HepG2 (cell line): ENCODE measurements at regions not wholly inside any gene's neighbourhood (a gene's known extent, or its start where the extent isn't known, plus 50 kb on each side); places are given as distances from the start of the nearest gene placed in this dataset.

Experiments used
- CTCF ChIP-seq: sonication (generic); formaldehyde crosslinking; IDR thresholded peaks from 2 replicates; pipeline ENCODE4 v1.5.0; 2020; ENCODE audit warnings: mild to moderate bottlenecking, missing genetic modification reagents, moderate library complexity
- EZH2 ChIP-seq: conservative IDR thresholded peaks from 2 replicates; pipeline ENCODE4 v1.6.1; 2012; ENCODE audit warnings: mild to moderate bottlenecking, low read depth, low read length, moderate library complexity
- HNRNPH1 ChIP-seq: fragments of 200-400 bp; formaldehyde crosslinking; optimal IDR thresholded peaks from 2 replicates; pipeline ENCODE3; 2017; ENCODE audit warnings: mild to moderate bottlenecking, low read depth, low read length
- MATR3 ChIP-seq: sonication (generic); formaldehyde crosslinking; IDR thresholded peaks from 2 replicates; pipeline ENCODE4 v1.4.0; 2020; ENCODE audit warnings: missing genetic modification reagents
- MXD4 ChIP-seq: IDR thresholded peaks from 2 replicates; pipeline ENCODE4 v1.6.1; 2016; ENCODE audit warnings: mild to moderate bottlenecking, missing biosample characterization, missing genetic modification reagents
- ZBTB2 ChIP-seq: sonication (generic); formaldehyde crosslinking; IDR thresholded peaks from 2 replicates; pipeline ENCODE4 v1.8.0; 2022; ENCODE audit warnings: low read depth, missing genetic modification reagents
- ZNF331 ChIP-seq: sonication (generic); formaldehyde crosslinking; IDR thresholded peaks from 2 replicates; pipeline ENCODE4 v1.4.0; 2020; ENCODE audit warnings: missing genetic modification reagents
- ZNF83 ChIP-seq: sonication (generic); formaldehyde crosslinking; IDR thresholded peaks from 2 replicates; pipeline ENCODE4 v1.4.0; 2020; ENCODE audit warnings: missing genetic modification reagents, mild to moderate bottlenecking, borderline replicate concordance
- ZSCAN5A ChIP-seq: sonication (generic); formaldehyde crosslinking; IDR thresholded peaks from 2 replicates; pipeline ENCODE4 v1.8.0; 2022; ENCODE audit warnings: mild to moderate bottlenecking, missing genetic modification reagents, borderline replicate concordance

- no peak for TF ChIP-seq MXD4 (CRISPR knock-in tag)
- TF ChIP-seq ZNF331 (CRISPR knock-in tag), result no peak
- TF ChIP-seq HNRNPH1, result no peak
- TF ChIP-seq MATR3 (CRISPR knock-in tag), result no peak
- no peak for TF ChIP-seq ZSCAN5A (CRISPR knock-in tag)
- no peak for TF ChIP-seq CTCF
- TF ChIP-seq EZH2, result no peak
- no peak for TF ChIP-seq ZNF83
- no peak for TF ChIP-seq ZBTB2 (CRISPR knock-in tag)
Measured at GRCh38 chr4:174110180-174110579, 173.3 kb downstream of the FBXO8 start.
